GM23338 (cell line): ENCODE measurements at regions not wholly inside any gene's neighbourhood (a gene's known extent, or its start where the extent isn't known, plus 50 kb on each side); places are given as distances from the start of the nearest gene placed in this dataset.

Experiments
- ATAC-seq: fragments of 200-7000 bp; cut with Tn5 transposase; 3 replicates; pipeline ENCODE4 v1.9.1; 2020
- DNase-seq: peaks from one replicate; pipeline ENCODE4 v3.0.0-alpha.2; 2015; ENCODE audit warnings: low spot score
- H2AFZ ChIP-seq: fragments of 200-600 bp; sonication (generic); 2 replicates; pipeline ENCODE4 v1.8.0; 2016; ENCODE audit warnings: antibody characterized with exemption, mild to moderate bottlenecking, moderate library complexity
- H3F3A ChIP-seq: fragments of 200-600 bp; sonication (generic); replicated peaks from 2 replicates; pipeline ENCODE4 v1.8.0; 2017; ENCODE audit warnings: antibody characterized with exemption, mixed run types, low read depth
- H3K27ac ChIP-seq: fragments of 200-600 bp; sonication (generic); 2 replicates; pipeline ENCODE4 v1.6.1; 2016; ENCODE audit warnings: low read depth
- H3K27me3 ChIP-seq: fragments of 200-600 bp; sonication (generic); 2 replicates; pipeline ENCODE4 v1.8.0; 2016; ENCODE audit warnings: mild to moderate bottlenecking, mixed run types, moderate library complexity; ENCODE audit not compliant: insufficient read depth
- H3K36me3 ChIP-seq: fragments of 200-600 bp; sonication (generic); 2 replicates; pipeline ENCODE4 v1.8.0; 2016; ENCODE audit warnings: mild to moderate bottlenecking; ENCODE audit not compliant: insufficient read depth
- H3K4me1 ChIP-seq: fragments of 200-600 bp; sonication (generic); 2 replicates; pipeline ENCODE4 v1.8.0; 2016; ENCODE audit warnings: mild to moderate bottlenecking, moderate library complexity; ENCODE audit not compliant: insufficient read depth
- H3K4me2 ChIP-seq: fragments of 200-600 bp; sonication (generic); 2 replicates; pipeline ENCODE4 v1.7.1; 2017; ENCODE audit warnings: mixed run types
- H3K4me3 ChIP-seq: fragments of 200-600 bp; sonication (generic); 2 replicates; pipeline ENCODE4 v1.6.1; 2016; ENCODE audit warnings: mixed run types
- H3K79me2 ChIP-seq: fragments of 200-600 bp; sonication (generic); replicated peaks from 2 replicates; pipeline ENCODE4 v1.8.0; 2017; ENCODE audit warnings: mild to moderate bottlenecking; ENCODE audit not compliant: insufficient read depth
- H3K9me2 ChIP-seq: fragments of 200-600 bp; sonication (generic); 2 replicates; pipeline ENCODE4 v1.8.0; 2017; ENCODE audit not compliant: insufficient read depth
- H4K20me1 ChIP-seq: fragments of 200-600 bp; sonication (generic); replicated peaks from 2 replicates; pipeline ENCODE4 v1.8.0; 2017; ENCODE audit warnings: mild to moderate bottlenecking; ENCODE audit not compliant: insufficient read depth
- H3K27ac Mint-ChIP-seq: 2 replicates; pipeline ENCODE4 v1.8.0; 2020; ENCODE audit warnings: inconsistent platforms, mild to moderate bottlenecking, moderate library complexity, mixed read lengths
- H3K27me3 Mint-ChIP-seq: 3 replicates; pipeline ENCODE4 v1.8.0; 2022; ENCODE audit warnings: low read depth, mild to moderate bottlenecking, moderate library complexity, mixed read lengths, inconsistent platforms; ENCODE audit not compliant: insufficient read depth, poor library complexity
- H3K36me3 Mint-ChIP-seq: 3 replicates; pipeline ENCODE4 v1.8.0; 2021; ENCODE audit warnings: low read depth, mild to moderate bottlenecking, inconsistent platforms, moderate library complexity, mixed read lengths
- H3K4me1 Mint-ChIP-seq: 3 replicates; pipeline ENCODE4 v1.8.0; 2020; ENCODE audit warnings: mild to moderate bottlenecking, inconsistent platforms, mixed read lengths
- H3K4me3 Mint-ChIP-seq: 3 replicates; pipeline ENCODE4 v1.8.0; 2021; ENCODE audit warnings: moderate library complexity, mild to moderate bottlenecking, inconsistent platforms, mixed read lengths
- H3K9me3 Mint-ChIP-seq: 3 replicates; pipeline ENCODE4 v1.8.0; 2020; ENCODE audit warnings: moderate library complexity, mild to moderate bottlenecking, inconsistent platforms, mixed read lengths
- CREB1 ChIP-seq: fragments of 250-450 bp; sonication (Bioruptor Pico); IDR thresholded peaks from 2 replicates; pipeline ENCODE4 v1.5.0; 2020; ENCODE audit warnings: low read depth, mild to moderate bottlenecking, moderate library complexity
- POLR2AphosphoS5 ChIP-seq: IDR thresholded peaks from 2 replicates; pipeline ENCODE4 v1.6.1; 2016; ENCODE audit warnings: antibody characterized with exemption, low read depth
- STAT1 ChIP-seq: IDR thresholded peaks from one replicate; pipeline ENCODE4 v1.6.1; 2016; ENCODE audit warnings: antibody characterized with exemption; ENCODE audit not compliant: unreplicated experiment
- ZNF462 ChIP-seq: fragments of 250-450 bp; sonication (Bioruptor Pico); IDR thresholded peaks from 2 replicates; pipeline ENCODE4 v1.5.0; 2020; ENCODE audit warnings: mild to moderate bottlenecking, moderate library complexity

GRCh38 chr2:236849940-236850339 lies 235.7 kb upstream of the COPS8 start:
- Histone ChIP-seq H4K20me1 (no peaks in the 10 kb centered on the region), H3K36me3 (no peaks in the 10 kb centered on the region), H3K4me2 (no peak overlapping the region), H3K4me3 (no peak overlapping the region), H3K27me3 (no peaks in the 10 kb centered on the region), H2AFZ (no peak overlapping the region), H3F3A (no peaks in the 10 kb centered on the region), H3K4me1 (peaks cover 25% of the 10 kb centered on the region), H3K79me2 (no peaks in the 10 kb centered on the region), H3K27ac (no peak overlapping the region), H3K9me2 (peaks cover 4% of the 10 kb centered on the region; the same call in 1 of the 2 replicates)
- Mint-ChIP-seq H3K9me3 (peaks cover 27% of the 10 kb centered on the region), H3K4me3 (no peak overlapping the region), H3K36me3 (peaks cover 22% of the 10 kb centered on the region), H3K27me3 (peaks cover 26% of the 10 kb centered on the region), H3K4me1 (peaks cover 40% of the 10 kb centered on the region), H3K27ac (no peak overlapping the region)
- ATAC-seq (no peak), DNase-seq (no peak)
- no peak for TF ChIP-seq STAT1

GRCh38 chr2:236851187-236851586 lies 234.5 kb upstream of the COPS8 start:
- Histone ChIP-seq H3K27me3 (no peaks in the 10 kb centered on the region), H3K27ac (no peak overlapping the region), H2AFZ (no peak overlapping the region), H3K79me2 (no peaks in the 10 kb centered on the region), H3F3A (no peaks in the 10 kb centered on the region), H4K20me1 (no peaks in the 10 kb centered on the region), H3K9me2 (peaks cover 4% of the 10 kb centered on the region; the same call in 1 of the 2 replicates), H3K4me3 (no peak overlapping the region), H3K4me1 (peaks cover 27% of the 10 kb centered on the region), H3K36me3 (no peaks in the 10 kb centered on the region), H3K4me2 (no peak overlapping the region)
- peaks cover 24% of the 10 kb centered on the region for H3K27me3 Mint-ChIP-seq
- no peak for ATAC-seq
- peaks cover 29% of the 10 kb centered on the region for H3K9me3 Mint-ChIP-seq
- H3K4me3 Mint-ChIP-seq: no peak overlapping the region
- TF ChIP-seq POLR2AphosphoS5 (no peak), STAT1 (no peak), ZNF462 (CRISPR knock-in tag) (no peak), CREB1 (CRISPR knock-in tag) (no peak)
- H3K36me3 Mint-ChIP-seq: peaks cover 20% of the 10 kb centered on the region
- H3K27ac Mint-ChIP-seq: no peak overlapping the region
- peaks cover 44% of the 10 kb centered on the region for H3K4me1 Mint-ChIP-seq
- DNase-seq: no peak
